Stimulated activated CD4-positive, alpha-beta T cell treated with anti-CD3 and anti-CD28 coated beads, Interleukin-1b, Interleukin-23, amount 100 ng/mL, for 24 hours (primary cell): ENCODE measurements at regions not wholly inside any gene's neighbourhood (a gene's known extent, or its start where the extent isn't known, plus 50 kb on each side); places are given as distances from the start of the nearest gene placed in this dataset.

Experiments used
- DNase-seq, 4 experiments: peaks; one replicate each; pipeline ENCODE4 v3.0.0-alpha.2; 2020; ENCODE audit warnings: low read depth in 4 of 4, low spot score in 1 of 4

- DNase-seq: no peak
Measured at GRCh38 chr16:86087011-86087895, 188.3 kb downstream of the IRF8 start.

- no peak for DNase-seq
Measured at GRCh38 chr16:86087896-86088230, 188.9 kb downstream of the IRF8 start.

- DNase-seq: no peak
Measured at GRCh38 chr16:86088287-86088686, 189.3 kb downstream of the IRF8 start.

- DNase-seq: no peak
Measured at GRCh38 chr16:86088816-86089215, 189.9 kb downstream of the IRF8 start.

GRCh38 chr16:86089334-86089900, 190.5 kb downstream of the IRF8 start:
- no peak for DNase-seq

GRCh38 chr16:86089991-86090390, 191.0 kb downstream of the IRF8 start:
- no peak for DNase-seq

GRCh38 chr16:86090461-86091170, 191.7 kb downstream of the IRF8 start:
- no peak for DNase-seq

GRCh38 chr16:86091976-86092375, 193.0 kb downstream of the IRF8 start:
- DNase-seq: no peak

GRCh38 chr16:86092586-86093480, 193.9 kb downstream of the IRF8 start:
- no peak for DNase-seq

GRCh38 chr16:86093801-86094750, 195.1 kb downstream of the IRF8 start:
- no peak for DNase-seq

- no peak for DNase-seq
Measured at GRCh38 chr16:86095131-86095752, 196.3 kb downstream of the IRF8 start.

GRCh38 chr16:86095906-86096485, 197.0 kb downstream of the IRF8 start:
- DNase-seq: no peak

GRCh38 chr16:86096850-86097249, 197.9 kb downstream of the IRF8 start:
- DNase-seq: no peak

- no peak for DNase-seq
Measured at GRCh38 chr16:86099326-86099725, 200.4 kb downstream of the IRF8 start.

- DNase-seq: no peak
Measured at GRCh38 chr16:86100205-86101136, 201.5 kb downstream of the IRF8 start.

- DNase-seq: no peak
Measured at GRCh38 chr16:86101137-86101896, 202.4 kb downstream of the IRF8 start.

GRCh38 chr16:86101897-86102157, 202.9 kb downstream of the IRF8 start:
- no peak for DNase-seq

GRCh38 chr16:86103320-86103719, 204.4 kb downstream of the IRF8 start:
- no peak for DNase-seq
